Pancreas (tissue), 10 donors: ENCODE measurements at regions not wholly inside any gene's neighbourhood (a gene's known extent, or its start where the extent isn't known, plus 50 kb on each side); places are given as distances from the start of the nearest gene placed in this dataset.

Source experiments
- ATAC-seq, 4 donors: fragments of 200-7000 bp; cut with Tn5 transposase; one replicate each; pipeline versions ENCODE4 v1.8.0 to v1.9.1; 2020; ENCODE audit warnings: mild to moderate bottlenecking in 4 of 4, moderate library complexity in 4 of 4
- DNase-seq, 6 donors: peaks; one replicate each; pipeline ENCODE4 v3.0.0-alpha.2; 2020
- FAIRE-seq: peaks from 2 replicates; lab custom pipeline; 2012; peaks lifted over from hg19 to GRCh38; lab: Jason Lieb, UNC
- H3K27ac ChIP-seq, 4 donors: fragments of 200-600 bp; sonication (generic); 1 replicate in 3 of 4; 2 replicates in 1 of 4; pipeline versions ENCODE4 v1.5.0 to v1.8.0; 2020
- H3K27me3 ChIP-seq, 4 donors: fragments of 200-600 bp; one replicate each; pipeline ENCODE4 v1.8.0; 2021
- H3K36me3 ChIP-seq, 3 donors: fragments of 200-600 bp; sonication (generic) in 1 of 3; one replicate each; pipeline versions ENCODE4 v1.5.0 to v1.8.0; 2020 to 2021
- H3K4me1 ChIP-seq, 3 donors: fragments of 200-600 bp; one replicate each; pipeline ENCODE4 v1.8.0; 2021
- H3K4me3 ChIP-seq, 4 donors: fragments of 200-600 bp; sonication (generic) in 2 of 4; one replicate each; pipeline versions ENCODE4 v1.5.0 to v1.8.0; 2020 to 2021
- H3K9me3 ChIP-seq, 4 donors: fragments of 200-600 bp; one replicate each; pipeline ENCODE4 v1.8.0; 2021
- CTCF ChIP-seq, 4 donors: fragments of 200-600 bp; sonication (generic) in 3 of 4; IDR thresholded peaks; one replicate each; pipeline versions ENCODE4 v1.5.0 to v1.8.0; 2021; ENCODE audit warnings: antibody characterized with exemption in 4 of 4
- WGBS, 2 donors: extraction: QIAGEN DNeasy Blood & Tissue Kit; methylation state at CpG; one replicate each; pipeline ENCODE4 v1.1.7; 2013; 5-methylcytosine and 5-hydroxymethylcytosine counted together
- intact Hi-C, 3 donors: fragments of 100-400 bp; cut with DNase I; formaldehyde crosslinking; loops; one replicate each; pipeline versions ENCODE4 v1.11.1 to v1.14.2; 2022
- donor health status: healthy with polysubstance abuse.
- donor health status: DM: no; HTN: no; CAD: no; lungs with moderate emphysema.
- donor health status: DM: no; HTN: no; CAD: no.
- donor health status: control.
- donor health status: control.
- donor health status: Bipolar disorder and iron deficiency.
- donor health status: DM: yes; HTN: yes; CAD: no.
- donor health status: DM: no; HTN: no; CAD: no.
- donor health status: DM: no; HTN: no; CAD: no.
- donor health status: DM: yes; HTN: yes; CAD: no.

- DNase-seq (peak in 1 of 6 donors; percentile 30), ATAC-seq (peak in 1 of 4 donors; percentile 27), FAIRE-seq (no peak)
- Histone ChIP-seq H3K9me3 (no peaks in the 10 kb centered on the region), H3K4me3 (no peak overlapping the region), H3K27me3 (no peaks in the 10 kb centered on the region), H3K4me1 (no peaks in the 10 kb centered on the region), H3K36me3 (no peaks in the 10 kb centered on the region), H3K27ac (no peak overlapping the region)
- intact Hi-C loops, result loop anchor here in 1 of 3 donors (10.0 kb wide), 1 partner anchor 369 kb away; no protein-coding TSS in a partner anchor
- no peak for TF ChIP-seq CTCF (IDR thresholded peaks at IDR 0.05)
- WGBS, 2 donors, result 35 to 42% methylated on average over 6 of the region's 6 CpGs
Observed at GRCh38 chr5:174425271-174425963, 299.0 kb upstream of the MSX2 start.

GRCh38 chr5:174425964-174426290 is 298.5 kb upstream of the MSX2 start:
- intact Hi-C loops, result loop anchor here in 1 of 3 donors (10.0 kb wide), 1 partner anchor 369 kb away; no protein-coding TSS in a partner anchor
- WGBS, 2 donors, result 42 to 44% methylated on average over 5 of the region's 5 CpGs

GRCh38 chr5:174426388-174426787 is 298.0 kb upstream of the MSX2 start:
- intact Hi-C loops, result loop anchor here in 1 of 3 donors (10.0 kb wide), 1 partner anchor 368 kb away; no protein-coding TSS in a partner anchor
- Histone ChIP-seq H3K9me3 (no peaks in the 10 kb centered on the region), H3K4me3 (no peak overlapping the region), H3K27ac (no peak overlapping the region), H3K4me1 (no peaks in the 10 kb centered on the region), H3K27me3 (no peaks in the 10 kb centered on the region), H3K36me3 (no peaks in the 10 kb centered on the region)
- DNase-seq (no peak), FAIRE-seq (no peak), ATAC-seq (no peak)
- no peak for TF ChIP-seq CTCF (IDR thresholded peaks at IDR 0.05)
- WGBS, 2 donors, result 48 to 64% methylated on average over 1 of the region's 1 CpG

More at GRCh38 chr5:174425964-174426290, 298.5 kb upstream of the MSX2 start:
- TF ChIP-seq CTCF (IDR thresholded peaks at IDR 0.05), result no peak
- FAIRE-seq (no peak), ATAC-seq (no peak), DNase-seq (no peak)
- H3K9me3 ChIP-seq, result no peaks in the 10 kb centered on the region
- no peaks in the 10 kb centered on the region for H3K36me3 ChIP-seq
- H3K4me3 ChIP-seq, result no peak overlapping the region
- no peaks in the 10 kb centered on the region for H3K4me1 ChIP-seq
- H3K27me3 ChIP-seq, result no peaks in the 10 kb centered on the region
- H3K27ac ChIP-seq, result no peak overlapping the region

- intact Hi-C loops, result loop anchor here in 1 of 3 donors (10.0 kb wide), 1 partner anchor 368 kb away; no protein-coding TSS in a partner anchor
Observed at GRCh38 chr5:174426851-174427250, 297.5 kb upstream of the MSX2 start.

More at GRCh38 chr5:174426851-174427250, 297.5 kb upstream of the MSX2 start:
- H3K27ac ChIP-seq, result no peak overlapping the region
- H3K9me3 ChIP-seq, result no peaks in the 10 kb centered on the region
- no peak for TF ChIP-seq CTCF (IDR thresholded peaks at IDR 0.05)
- H3K36me3 ChIP-seq, result no peaks in the 10 kb centered on the region
- no peaks in the 10 kb centered on the region for H3K4me1 ChIP-seq
- 72 to 81% methylated on average over 4 of the region's 4 CpGs for WGBS, 2 donors
- H3K4me3 ChIP-seq, result no peak overlapping the region
- ATAC-seq (no peak), DNase-seq (no peak), FAIRE-seq (no peak)
- no peaks in the 10 kb centered on the region for H3K27me3 ChIP-seq
